ENCODE measurements at regions not wholly inside any gene's neighbourhood (a gene's known extent, or its start where the extent isn't known, plus 50 kb on each side); places are given as distances from the start of the nearest gene placed in this dataset.

GRCh38 chr13:99123101-99124045 lies 77.3 kb upstream of the UBAC2 start:
- no peak for DNase-seq (ENCODE audit: low read depth)

DNA sequence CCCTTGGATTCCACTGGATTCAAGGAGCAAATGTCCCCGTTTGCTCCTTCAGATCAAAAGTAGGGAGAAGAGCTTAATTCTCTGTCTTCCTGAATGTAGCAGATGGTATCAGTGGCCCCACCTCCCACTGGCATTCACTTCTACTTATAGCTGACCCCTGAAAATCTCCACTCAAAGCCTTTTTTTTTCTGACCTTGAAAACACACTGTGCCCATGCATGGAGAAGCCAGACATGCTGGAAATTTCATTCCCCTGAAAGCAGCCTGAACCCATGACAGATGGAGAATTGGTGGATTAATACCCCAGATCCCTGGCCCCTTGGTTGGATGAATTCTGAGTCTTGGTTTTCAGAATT lies 76.6 kb upstream of the UBAC2 start:
- DNase-seq (ENCODE audit: low read depth) = no peak

- peak; percentile 21 for DNase-seq (ENCODE audit: low read depth)
These were observed 75.8 kb upstream of the UBAC2 start for GRCh38 chr13:99124794-99125316.

DNA sequence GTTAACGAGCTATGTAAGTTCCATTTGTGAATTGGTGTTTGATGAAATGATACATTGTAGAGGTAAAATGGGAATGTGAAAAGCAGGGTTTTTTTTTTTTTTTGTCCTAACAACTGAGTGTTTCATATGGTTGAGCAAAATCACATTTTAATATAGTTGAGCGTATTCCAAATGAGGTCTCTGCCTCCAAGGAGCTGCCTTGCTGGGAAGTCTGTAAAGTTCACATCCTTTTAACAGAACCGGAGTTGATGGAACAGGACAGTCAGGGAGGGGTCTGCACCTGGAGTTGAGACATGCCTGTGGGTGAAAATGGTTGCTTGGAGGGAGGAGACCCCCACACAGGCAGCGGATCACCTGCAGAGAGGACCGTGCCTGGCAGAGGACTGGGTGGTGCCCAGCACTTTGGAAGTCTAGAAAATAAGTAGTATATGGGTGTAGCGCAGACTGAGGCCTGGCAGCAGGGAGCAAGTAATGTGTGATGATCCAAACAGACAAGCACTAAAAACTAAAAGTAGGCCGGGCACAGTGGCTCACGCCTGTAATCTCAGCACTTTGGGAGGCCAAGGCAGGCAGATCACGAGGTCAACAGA lies 75.2 kb upstream of the UBAC2 start:
- DNase-seq (ENCODE audit: low read depth) = no peak

DNA sequence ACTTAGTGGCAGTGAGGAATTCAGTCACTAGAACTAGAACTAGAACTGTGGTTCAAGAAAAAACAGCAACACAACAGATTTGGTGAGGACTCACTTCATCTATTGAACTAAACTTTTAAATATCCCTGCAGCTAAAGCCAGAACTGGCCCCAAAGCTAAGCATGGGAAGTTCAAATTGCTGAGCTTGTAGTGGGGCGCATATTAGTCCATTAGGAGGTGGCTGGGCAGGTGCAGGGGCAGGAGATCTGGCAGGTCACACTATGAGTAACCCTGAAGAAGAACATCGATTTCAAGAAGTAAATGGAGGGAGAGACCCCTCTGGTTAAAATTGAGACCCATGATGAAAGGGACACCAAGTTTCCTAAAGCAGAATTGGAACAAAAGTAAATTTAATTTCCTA lies 73.8 kb upstream of the UBAC2 start:
- no peak for DNase-seq (ENCODE audit: low read depth)

DNA sequence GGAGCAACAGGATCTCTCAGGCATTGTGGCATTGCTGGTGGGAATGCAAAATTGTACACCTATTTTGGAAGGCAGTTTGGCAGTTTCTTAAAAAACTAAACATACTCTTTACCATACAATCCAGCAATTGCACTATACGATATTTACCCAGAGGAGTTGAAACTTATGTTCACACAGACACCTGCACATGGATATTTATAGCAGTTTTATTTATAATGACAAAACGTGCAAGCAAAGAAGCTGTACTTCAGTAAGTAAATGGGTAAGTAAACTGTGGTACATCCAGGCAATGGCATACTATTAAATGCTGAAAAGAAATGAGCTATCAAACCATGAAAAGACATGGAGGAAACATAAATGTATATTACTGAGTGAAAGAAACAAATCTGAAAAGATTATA lies 71.6 kb upstream of the UBAC2 start:
- no peak for DNase-seq (ENCODE audit: low read depth)

DNA sequence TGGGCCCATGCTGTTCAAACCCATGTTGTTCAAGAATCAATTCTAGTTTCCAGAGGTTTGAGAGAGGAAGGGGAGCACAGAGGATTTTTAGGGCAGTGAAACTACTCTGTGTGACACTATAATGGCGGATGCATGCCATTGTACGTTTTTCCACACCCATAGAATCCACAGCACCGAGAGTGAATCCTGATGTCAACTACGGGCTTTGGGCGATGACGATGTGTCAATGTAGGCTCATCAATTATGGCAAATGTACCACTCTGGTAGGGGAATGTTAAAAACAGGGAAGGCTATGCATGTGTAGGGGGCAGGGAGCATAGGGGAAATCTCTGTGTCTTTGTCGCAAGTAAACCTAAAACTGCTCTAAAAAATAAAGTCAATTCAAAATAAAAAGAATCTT lies 70.7 kb upstream of the UBAC2 start:
- no peak for DNase-seq (ENCODE audit: low read depth)

DNA sequence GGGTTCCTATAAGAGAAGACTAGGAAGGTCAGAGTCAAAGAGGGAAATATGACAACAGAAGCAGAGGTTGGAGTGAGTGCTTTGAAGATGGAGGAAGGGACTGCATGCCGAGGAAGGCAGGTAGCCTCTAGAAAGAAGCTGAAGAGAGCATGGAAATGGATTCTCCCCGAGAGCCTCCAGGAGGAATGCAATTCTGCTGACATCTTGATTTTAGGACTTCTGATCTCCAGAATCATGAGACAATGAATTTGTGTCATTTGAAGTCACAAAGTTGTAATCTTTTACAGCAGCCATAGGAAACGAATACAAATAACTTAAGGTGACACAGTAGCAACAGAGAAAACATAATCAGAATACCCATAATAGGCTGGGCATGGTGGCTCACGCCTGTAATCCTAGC lies 69.2 kb upstream of the UBAC2 start:
- no peak for DNase-seq (ENCODE audit: low read depth)

DNA sequence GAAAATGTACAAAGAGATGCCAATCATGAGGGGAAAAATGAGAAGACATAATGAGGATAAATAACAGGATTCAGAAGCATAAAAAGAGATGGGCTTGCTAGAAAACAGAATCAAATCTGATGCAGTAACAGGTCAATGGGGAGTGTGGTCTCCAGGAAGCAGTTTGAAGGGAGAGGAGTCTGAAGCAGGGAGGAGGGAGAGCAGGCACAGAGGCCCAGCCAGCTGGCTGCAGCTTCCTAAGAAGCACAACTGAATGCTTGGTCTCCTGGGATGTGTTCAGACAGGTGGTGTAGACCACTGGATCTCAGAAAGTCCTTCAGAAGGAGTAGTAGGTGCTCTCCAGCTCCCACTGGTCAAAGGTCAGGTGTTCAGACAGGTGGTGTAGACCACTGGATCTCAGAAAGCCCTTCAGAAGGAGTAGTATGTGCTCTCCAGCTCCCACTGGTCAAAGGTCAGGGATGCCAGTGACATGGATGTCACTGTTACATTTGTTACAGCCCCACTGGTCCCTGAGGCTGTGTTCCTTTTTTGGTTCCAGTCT lies 68.3 kb upstream of the UBAC2 start:
- DNase-seq (ENCODE audit: low read depth) = no peak

DNA sequence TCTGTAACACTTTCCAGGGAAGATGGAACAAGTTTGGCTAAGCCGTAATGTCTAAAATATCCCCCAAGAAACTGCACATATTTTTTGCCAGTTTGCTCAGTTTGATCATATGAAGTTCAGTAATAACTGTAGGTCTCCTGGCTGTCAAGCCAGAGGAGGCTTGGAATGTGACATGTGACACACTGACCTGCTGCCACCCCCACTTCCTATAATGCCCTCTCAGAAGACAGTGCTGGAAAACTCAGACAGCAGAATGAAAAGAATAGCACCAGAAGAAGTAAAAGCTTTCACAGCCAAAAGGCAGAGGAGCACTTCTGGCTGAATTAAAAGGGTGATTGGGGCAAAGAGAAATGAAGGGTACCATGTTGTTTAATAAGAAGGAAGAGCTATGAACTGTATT lies 67.4 kb upstream of the UBAC2 start:
- DNase-seq (ENCODE audit: low read depth) = no peak

DNA sequence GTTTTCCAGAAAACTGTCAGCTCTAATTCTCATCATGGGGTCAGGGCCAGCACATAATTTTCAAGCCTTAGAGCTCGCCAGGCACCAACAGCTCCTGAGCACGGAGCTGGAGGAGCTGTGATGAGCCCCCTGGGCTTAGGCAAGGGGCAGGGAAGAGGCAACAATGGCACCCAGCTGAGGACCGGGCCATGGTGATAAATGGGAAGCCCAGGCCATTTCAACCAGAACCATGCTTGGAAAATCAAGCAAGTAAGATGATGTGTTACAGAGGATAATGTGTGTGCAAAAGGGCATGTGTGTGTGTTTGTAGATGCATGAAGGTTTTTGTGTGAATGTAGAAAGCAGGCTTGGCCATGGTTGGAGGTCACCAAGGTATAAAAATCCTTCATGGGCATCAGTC lies 66.8 kb upstream of the UBAC2 start:
- no peak for DNase-seq (ENCODE audit: low read depth)

DNA sequence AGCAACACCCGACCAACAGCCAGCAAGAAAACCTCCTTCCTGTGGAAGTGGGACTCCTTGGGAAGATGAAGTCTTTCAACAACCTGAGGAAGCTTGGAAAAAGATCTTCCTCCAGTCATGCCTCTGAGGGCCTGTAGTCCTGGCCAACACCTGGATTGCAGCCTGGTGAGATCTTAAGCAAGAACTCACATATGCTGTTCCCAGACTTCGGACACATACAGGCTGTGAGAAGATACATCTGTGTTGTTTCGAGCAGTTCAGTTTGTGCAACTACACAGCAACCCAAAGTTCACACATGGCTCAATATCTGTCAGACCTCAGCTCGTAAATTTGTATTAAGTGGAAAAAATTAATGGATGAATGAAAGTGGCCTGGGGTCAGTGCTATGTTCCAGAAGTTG lies 65.1 kb upstream of the UBAC2 start:
- DNase-seq (ENCODE audit: low read depth) = no peak

- no peak for DNase-seq (ENCODE audit: low read depth)
These were observed 64.2 kb upstream of the UBAC2 start for GRCh38 chr13:99136427-99136954.

DNA sequence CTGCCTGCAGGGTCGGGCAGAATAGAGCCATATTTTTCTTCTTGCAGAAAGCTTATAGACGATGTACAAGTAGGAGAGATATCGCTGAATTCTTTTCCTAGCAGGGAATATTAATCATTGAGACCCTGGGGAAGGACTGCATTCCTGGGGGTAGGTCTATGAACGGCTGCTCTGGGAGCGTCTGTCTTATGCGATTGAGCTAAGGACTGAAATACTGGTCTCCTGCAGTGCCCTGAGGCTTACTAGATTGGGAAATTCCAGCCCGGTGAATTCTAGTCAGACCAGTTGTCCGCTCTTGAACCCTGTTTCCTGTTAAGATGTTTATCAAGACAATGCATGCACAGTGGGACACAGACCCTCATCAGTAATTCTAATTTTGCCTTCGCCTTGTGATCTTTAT lies 59.8 kb upstream of the UBAC2 start:
- no peak for DNase-seq (ENCODE audit: low read depth)

- no peak for DNase-seq (ENCODE audit: low read depth)
These were observed 56.8 kb upstream of the UBAC2 start for GRCh38 chr13:99143904-99144303.

GRCh38 chr13:99144306-99144705 lies 56.3 kb upstream of the UBAC2 start:
- no peak for DNase-seq (ENCODE audit: low read depth)

DNA sequence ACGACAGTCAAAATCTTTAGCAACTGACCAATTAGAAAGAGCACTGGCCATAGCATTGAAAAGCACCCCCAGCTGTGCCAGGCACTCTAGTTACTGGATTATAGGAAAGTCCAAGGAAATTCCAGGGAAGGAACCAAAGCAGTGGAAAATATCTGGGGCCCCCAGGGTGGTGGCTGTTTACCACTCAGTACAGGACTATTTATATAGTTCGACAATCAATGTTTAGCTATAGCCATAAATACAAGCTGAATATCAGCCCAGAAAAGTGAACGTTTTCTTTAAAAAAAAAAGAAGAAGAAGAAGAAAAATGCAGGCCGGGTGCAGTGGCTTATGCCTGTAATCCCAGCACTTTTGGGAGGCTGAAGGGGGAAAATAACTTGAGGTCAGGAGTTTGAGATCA lies 55.2 kb upstream of the UBAC2 start:
- no peak for DNase-seq (ENCODE audit: low read depth)

- DNase-seq (ENCODE audit: low read depth) = peak; percentile 68
These were observed 49.9 kb upstream of the UBAC2 start for GRCh38 chr13:99150575-99151361.

All from fibroblast of gingiva (primary cell).